ENCODE measurements at regions not wholly inside any gene's neighbourhood (a gene's known extent, or its start where the extent isn't known, plus 50 kb on each side); places are given as distances from the start of the nearest gene placed in this dataset.
A peak's percentile ranks its signal among the peaks of the same experiment; 100 is the strongest.

GRCh38 chr13:84686458-84686857 is 804.2 kb upstream of the SLITRK1 start:
- DNase-seq, result no peak

GRCh38 chr13:84684804-84685203 is 802.5 kb upstream of the SLITRK1 start:
- no peak for DNase-seq

DNA sequence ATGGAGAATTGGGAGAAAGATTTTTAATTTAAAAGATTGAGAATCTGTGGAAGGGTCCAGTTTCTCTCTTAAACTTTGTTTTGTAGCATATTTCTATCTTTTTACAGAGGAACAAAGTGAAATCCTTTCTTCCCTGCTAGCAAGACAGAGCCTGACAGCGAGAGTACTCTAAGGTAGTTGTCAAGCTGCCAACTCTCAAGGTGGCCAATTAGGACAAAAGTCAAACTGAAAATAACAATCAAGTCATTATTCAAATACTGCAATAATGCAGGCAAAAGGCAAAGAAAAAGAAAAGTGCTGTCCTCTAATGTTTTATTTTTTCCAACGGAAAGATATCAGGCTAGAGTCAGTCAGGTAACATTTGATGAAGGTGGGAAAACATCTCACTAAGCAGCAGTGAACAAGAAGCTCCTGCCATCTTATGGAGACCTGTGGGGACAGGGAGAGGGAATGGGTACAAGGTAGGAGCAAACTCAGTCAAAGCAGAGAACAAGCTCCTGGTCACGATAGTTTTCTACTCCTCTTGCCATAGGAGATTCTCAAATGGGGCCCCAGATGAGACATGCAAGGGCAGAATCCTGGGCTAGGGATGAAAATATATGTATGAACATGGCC is 801.9 kb upstream of the SLITRK1 start:
- no peak for DNase-seq

DNA sequence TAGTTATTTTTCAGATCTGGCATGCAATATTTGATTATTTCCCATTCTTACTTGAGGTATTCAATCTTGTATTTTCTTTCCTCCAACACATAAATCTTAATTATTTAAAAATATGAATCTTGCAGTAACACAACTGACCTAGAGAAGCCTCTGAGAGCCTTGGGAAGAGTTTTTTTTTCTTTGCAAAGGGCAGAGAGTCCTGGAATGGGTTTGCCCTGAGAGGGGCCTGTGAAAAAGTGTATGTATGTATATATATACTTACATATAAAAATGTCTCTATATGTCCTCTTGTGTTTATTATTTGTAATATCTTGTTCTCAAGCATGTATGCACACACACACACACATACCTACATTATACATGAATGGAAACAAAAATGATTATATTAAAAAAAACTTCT is 801.2 kb upstream of the SLITRK1 start:
- DNase-seq, result no peak

- DNase-seq, result no peak
These were observed 795.6 kb upstream of the SLITRK1 start for GRCh38 chr13:84677836-84678235.

DNA sequence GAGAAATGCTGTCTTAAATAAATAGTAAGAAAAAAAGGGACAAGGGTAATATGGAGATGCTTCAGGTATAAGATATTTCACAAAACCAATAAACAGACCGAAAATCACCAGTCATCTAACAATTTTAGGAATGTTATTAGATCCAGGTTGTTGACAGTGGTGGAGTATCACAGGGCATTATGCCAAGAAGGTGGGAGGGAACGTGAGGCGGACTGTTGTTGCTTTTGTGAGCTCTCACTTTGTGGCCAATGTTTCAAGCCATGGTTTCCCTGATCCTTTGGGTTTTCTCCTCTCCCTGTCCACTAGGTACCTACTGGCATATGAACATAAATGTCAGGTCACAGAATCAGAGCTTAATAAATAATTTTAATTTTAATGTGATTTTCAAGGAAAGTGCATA is 790.3 kb upstream of the SLITRK1 start:
- no peak for DNase-seq

DNA sequence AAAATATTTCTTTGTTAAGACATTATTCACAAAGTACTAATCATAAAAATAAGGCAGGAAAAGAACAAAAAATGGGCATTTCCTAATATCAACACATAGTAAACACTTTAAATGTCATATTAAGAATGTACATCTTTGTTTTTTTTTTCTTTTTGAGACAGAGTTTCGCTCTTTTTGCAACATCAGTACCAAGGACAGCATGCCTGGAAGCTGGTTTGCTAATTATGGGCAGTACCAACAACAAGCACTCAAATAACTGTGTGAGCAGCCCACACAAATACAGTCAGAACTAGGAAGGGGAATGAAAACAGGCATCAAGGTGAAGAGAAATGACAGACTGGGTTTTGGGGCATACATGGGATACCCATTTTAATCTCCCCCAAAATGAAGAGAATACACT is 788.0 kb upstream of the SLITRK1 start:
- DNase-seq, result no peak

GRCh38 chr13:84668637-84669036 is 786.4 kb upstream of the SLITRK1 start:
- DNase-seq, result no peak

- no peak for DNase-seq
These were observed 780.2 kb upstream of the SLITRK1 start for GRCh38 chr13:84662491-84662890.

DNA sequence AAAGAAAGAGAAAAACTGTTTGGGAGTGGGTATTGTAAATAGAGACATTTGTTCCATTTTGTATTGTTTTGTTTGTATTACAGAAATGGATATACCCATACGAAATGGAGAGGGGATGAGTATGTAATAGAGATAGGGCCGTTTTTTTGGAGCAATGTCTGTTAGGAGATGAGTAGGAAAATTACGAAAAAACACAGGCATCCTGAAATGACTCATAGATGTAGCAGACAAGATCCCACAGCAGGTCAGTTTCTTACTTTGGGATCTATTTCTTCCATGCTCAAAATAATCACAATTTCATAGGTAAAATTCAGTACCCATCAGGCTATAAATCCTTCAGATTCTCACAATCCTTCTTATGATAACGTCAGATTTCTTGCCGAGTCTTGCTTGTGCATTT is 779.4 kb upstream of the SLITRK1 start:
- no peak for DNase-seq

DNA sequence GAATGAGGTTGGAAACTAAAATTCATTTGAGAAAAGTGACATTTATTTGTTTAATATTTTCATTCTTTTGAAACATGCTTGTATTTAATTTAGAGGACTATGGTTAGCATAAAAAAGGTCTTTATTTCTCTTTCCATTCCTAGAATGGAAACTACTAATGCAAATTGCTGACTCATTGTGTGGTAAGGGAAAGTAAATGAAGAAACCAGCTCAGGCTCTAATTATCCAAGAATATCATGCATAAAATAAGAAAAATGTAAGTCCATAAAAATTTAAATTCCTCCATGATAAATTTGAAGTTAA is 777.0 kb upstream of the SLITRK1 start:
- DNase-seq, result no peak

- DNase-seq, result no peak
These were observed 776.5 kb upstream of the SLITRK1 start for GRCh38 chr13:84658491-84659358.

DNA sequence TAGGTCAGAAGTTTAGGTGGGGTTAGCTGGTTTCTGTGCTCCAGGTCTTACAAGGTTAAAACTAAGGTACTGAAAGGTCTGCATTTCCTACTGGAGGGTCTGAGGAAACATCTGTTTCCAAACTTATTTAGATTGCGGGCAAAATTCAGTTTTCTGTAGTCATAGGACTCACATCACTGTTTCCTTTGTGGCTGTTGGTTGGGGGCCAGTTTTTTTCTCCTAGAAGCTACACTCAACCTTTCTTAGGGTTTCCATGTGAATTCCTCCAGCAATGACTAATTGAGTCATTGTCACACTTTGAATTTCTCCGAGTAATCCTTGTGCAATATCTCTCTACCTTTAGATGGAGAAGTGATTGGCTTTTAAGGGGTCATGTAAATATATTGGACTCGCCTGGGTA is 773.4 kb upstream of the SLITRK1 start:
- no peak for DNase-seq

GRCh38 chr13:84654654-84655275 is 772.5 kb upstream of the SLITRK1 start:
- DNase-seq, result no peak

DNA sequence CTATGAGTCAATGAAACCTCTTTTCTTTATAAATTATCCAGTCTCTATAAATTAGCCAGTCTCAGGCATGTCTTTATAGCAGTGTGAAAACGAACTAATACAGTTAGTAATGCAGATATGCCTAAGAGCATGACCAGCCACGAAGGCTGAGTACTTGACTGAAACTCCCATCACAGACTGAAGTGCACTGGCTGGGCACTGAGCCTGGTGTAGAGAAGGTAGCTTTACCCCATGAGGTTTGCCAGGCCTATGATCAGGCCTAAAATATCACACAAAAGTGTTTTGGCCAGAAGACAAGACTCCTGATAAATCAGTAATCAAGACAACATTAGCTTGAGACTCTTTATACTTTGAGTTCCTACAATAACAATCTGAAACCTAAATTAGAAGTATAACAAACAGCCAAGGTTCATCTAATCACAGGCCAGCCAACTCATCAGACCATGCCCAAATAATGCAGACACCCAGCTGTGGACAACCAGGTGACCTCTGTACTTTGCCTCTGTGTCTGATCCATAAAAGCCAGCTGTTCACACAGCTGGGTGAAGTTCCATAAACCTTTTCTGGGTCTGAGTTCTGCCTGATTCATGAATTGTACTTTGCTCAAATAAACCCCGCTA is 771.8 kb upstream of the SLITRK1 start:
- no peak for DNase-seq

- DNase-seq, result no peak
These were observed 769.4 kb upstream of the SLITRK1 start for GRCh38 chr13:84651705-84652104.

DNA sequence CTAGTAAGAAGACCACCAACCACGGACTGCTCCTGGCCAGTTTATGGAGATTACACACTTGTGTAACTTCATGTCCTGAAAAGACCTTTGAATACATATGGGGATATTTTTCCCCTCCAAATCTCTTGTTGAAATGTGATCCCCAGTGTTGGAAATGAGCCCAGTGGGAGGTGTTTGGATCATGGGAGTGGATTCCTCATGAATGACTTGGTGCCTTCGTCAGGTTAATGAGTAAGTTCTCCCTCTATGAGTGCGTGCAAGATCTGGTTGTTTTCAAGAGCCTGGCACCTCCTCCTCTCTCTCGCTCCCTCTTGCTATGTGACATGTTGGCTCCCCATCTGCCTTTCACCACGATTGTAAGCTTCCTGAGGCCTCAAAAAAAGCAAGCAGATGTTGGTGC is 769.0 kb upstream of the SLITRK1 start:
- DNase-seq, result no peak

- DNase-seq, result no peak
These were observed 767.6 kb upstream of the SLITRK1 start for GRCh38 chr13:84649853-84650252.

GRCh38 chr13:84648069-84648640 is 765.9 kb upstream of the SLITRK1 start:
- no peak for DNase-seq

DNA sequence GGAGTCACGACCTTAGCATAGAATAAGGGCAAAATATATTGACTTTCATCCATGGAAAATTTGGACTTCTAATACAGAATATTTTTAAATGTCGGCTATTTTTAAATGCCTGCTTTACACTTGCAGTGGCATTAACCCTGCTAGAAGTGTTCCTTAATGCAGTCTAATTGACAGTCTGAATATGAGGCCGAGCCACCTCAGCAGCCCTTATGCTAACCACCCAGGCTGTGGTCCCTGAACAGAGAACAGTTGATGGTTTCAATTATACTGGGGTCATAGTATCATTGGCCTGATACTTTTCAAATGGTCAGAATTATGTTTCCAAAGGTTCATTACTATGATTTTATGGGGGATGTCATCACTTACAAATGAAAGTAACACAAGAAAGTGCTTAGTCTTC is 764.7 kb upstream of the SLITRK1 start:
- DNase-seq, result no peak

DNA sequence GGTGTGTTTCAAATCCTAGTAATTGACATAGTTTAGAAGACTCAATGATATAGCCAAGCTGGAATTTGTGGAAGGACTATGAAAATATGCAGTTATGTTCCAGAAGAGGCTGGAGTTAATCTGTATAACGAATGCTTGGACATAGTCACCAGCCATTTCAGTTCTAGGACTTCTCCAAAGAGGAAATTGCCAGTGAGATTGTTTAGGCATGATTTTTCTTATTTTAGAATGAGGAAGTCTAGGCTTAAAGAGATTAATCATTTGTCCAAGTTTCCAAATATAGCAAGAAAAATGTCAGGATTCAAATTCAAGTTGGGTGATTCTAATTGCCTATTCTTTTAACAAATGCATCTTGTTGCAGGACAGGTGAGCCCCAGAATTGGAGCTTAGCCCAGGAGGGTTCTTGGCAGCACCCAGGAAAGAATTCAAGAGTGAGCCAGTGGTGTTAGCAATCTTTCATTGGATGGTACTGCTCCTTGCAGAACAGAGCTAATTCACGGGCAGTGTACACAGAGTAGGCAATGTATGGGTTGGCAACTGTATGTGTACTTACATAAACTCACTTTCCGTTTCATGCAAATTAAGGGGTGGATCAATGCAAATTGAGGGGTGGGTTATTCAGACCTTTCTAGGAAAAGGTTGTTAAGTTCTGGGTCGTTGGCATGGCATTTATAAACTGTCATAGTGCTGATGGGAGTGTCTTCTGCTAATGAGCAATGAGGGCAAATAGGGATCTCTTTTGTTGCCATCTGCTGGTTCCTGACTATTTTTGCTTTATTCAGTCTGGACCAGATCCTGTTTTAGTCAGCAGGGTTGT is 763.1 kb upstream of the SLITRK1 start:
- peak; percentile 5 for DNase-seq

DNA sequence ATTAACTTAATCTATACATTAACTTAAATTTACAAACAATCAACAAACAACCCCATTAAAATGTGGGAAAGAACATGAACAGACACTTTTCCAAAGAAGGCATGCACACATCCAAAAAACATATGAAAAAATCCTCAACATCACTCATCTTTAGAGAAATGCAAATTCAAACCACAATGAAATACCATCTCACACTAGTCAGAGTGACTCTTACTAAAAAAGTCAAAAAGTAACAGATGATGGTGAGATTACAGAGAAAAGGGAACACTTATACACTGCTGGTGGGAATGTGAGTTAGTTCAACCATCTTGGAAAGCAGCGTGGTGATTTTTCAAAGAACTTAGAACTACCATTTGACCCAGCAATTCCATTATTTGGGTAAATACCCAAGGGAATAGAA is 759.2 kb upstream of the SLITRK1 start:
- DNase-seq, result no peak

DNA sequence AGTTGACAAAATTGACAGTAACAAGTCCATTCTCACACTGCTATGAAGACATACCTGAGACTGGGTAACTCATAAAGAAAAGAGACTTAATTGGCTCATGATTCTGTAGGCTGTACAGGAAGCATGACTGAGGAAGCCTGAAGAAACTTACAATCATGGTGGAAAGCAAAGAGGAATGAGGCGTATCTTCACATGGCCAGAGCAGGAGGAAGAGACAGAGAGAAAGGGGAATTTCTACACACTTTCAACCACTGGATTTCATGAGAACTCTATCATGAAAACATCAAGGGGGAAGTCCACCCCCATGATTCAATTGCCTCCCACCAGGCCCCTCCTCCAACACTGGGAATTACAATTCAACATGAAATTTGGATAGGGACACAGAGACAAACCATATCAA is 758.4 kb upstream of the SLITRK1 start:
- no peak for DNase-seq
